RWPE2 (cell line): ENCODE measurements at regions not wholly inside any gene's neighbourhood (a gene's known extent, or its start where the extent isn't known, plus 50 kb on each side); places are given as distances from the start of the nearest gene placed in this dataset.

Source experiments
- ATAC-seq: fragments of 200-7000 bp; cut with Tn5 transposase; 3 replicates; pipeline ENCODE4 v1.9.1; 2021; ENCODE audit warnings: low read depth
- DNase-seq: peaks from one replicate; pipeline ENCODE4 v3.0.0-alpha.2; 2020; ENCODE audit warnings: low spot score
- H3K27ac ChIP-seq: fragments of 450-650 bp; 2 replicates; pipeline ENCODE4 v1.5.1; 2017; ENCODE audit warnings: mild to moderate bottlenecking; ENCODE audit not compliant: poor library complexity, severe bottlenecking
- H3K27me3 ChIP-seq: fragments of 250-450 bp; sonication (Bioruptor Pico); 2 replicates; pipeline ENCODE4 v1.5.1; 2021; ENCODE audit warnings: mild to moderate bottlenecking, moderate library complexity; ENCODE audit not compliant: insufficient read depth, poor library complexity, severe bottlenecking
- H3K36me3 ChIP-seq: fragments of 250-450 bp; sonication (Bioruptor Pico); 2 replicates; pipeline ENCODE4 v1.5.1; 2020; ENCODE audit warnings: low read depth, mild to moderate bottlenecking, moderate library complexity
- H3K4me1 ChIP-seq: fragments of 250-450 bp; sonication (Bioruptor Pico); 2 replicates; pipeline ENCODE4 v1.5.1; 2021; ENCODE audit warnings: mild to moderate bottlenecking, moderate library complexity; ENCODE audit not compliant: insufficient read depth, poor library complexity, severe bottlenecking
- H3K4me3 ChIP-seq: fragments of 250-450 bp; sonication (Bioruptor Pico); 2 replicates; pipeline ENCODE4 v1.5.1; 2021; ENCODE audit warnings: mild to moderate bottlenecking, moderate library complexity; ENCODE audit not compliant: severe bottlenecking
- H3K9me3 ChIP-seq: fragments of 250-450 bp; sonication (Bioruptor Pico); 2 replicates; pipeline ENCODE4 v1.5.1; 2021; ENCODE audit warnings: mild to moderate bottlenecking, moderate library complexity; ENCODE audit not compliant: severe bottlenecking
- CTCF ChIP-seq: fragments of 450-650 bp; IDR thresholded peaks from one replicate; pipeline ENCODE4 v1.5.1; 2017; ENCODE audit warnings: mild to moderate bottlenecking, moderate library complexity; ENCODE audit not compliant: poor library complexity, severe bottlenecking

- H3K4me1 ChIP-seq, result no peaks in the 10 kb centered on the region
- H3K27me3 ChIP-seq, result no peaks in the 10 kb centered on the region
- DNase-seq, result no peak
- H3K4me3 ChIP-seq, result no peak overlapping the region
- H3K9me3 ChIP-seq, result no peaks in the 10 kb centered on the region
- H3K27ac ChIP-seq, result no peak overlapping the region
- H3K36me3 ChIP-seq, result no peaks in the 10 kb centered on the region
- no peak for ATAC-seq
- no peak for TF ChIP-seq CTCF
These were observed 351.7 kb downstream of the TCERG1L start for GRCh38 chr10:130959752-130960195.

GRCh38 chr10:130960531-130960930 is 351.0 kb downstream of the TCERG1L start:
- no peak overlapping the region for H3K27ac ChIP-seq
- no peaks in the 10 kb centered on the region for H3K9me3 ChIP-seq
- no peak for DNase-seq
- H3K4me1 ChIP-seq, result no peaks in the 10 kb centered on the region
- no peaks in the 10 kb centered on the region for H3K36me3 ChIP-seq
- H3K4me3 ChIP-seq, result no peak overlapping the region
- ATAC-seq, result no peak
- no peaks in the 10 kb centered on the region for H3K27me3 ChIP-seq
- TF ChIP-seq CTCF, result no peak

GRCh38 chr10:130961506-130962239 is 349.8 kb downstream of the TCERG1L start:
- DNase-seq (no peak), ATAC-seq (no peak)
- no peak for TF ChIP-seq CTCF
- no peak overlapping the region for H3K27ac ChIP-seq
- H3K9me3 ChIP-seq, result peaks cover 6% of the 10 kb centered on the region
- no peaks in the 10 kb centered on the region for H3K36me3 ChIP-seq
- no peaks in the 10 kb centered on the region for H3K27me3 ChIP-seq
- H3K4me3 ChIP-seq, result no peak overlapping the region
- H3K4me1 ChIP-seq, result no peaks in the 10 kb centered on the region

DNA sequence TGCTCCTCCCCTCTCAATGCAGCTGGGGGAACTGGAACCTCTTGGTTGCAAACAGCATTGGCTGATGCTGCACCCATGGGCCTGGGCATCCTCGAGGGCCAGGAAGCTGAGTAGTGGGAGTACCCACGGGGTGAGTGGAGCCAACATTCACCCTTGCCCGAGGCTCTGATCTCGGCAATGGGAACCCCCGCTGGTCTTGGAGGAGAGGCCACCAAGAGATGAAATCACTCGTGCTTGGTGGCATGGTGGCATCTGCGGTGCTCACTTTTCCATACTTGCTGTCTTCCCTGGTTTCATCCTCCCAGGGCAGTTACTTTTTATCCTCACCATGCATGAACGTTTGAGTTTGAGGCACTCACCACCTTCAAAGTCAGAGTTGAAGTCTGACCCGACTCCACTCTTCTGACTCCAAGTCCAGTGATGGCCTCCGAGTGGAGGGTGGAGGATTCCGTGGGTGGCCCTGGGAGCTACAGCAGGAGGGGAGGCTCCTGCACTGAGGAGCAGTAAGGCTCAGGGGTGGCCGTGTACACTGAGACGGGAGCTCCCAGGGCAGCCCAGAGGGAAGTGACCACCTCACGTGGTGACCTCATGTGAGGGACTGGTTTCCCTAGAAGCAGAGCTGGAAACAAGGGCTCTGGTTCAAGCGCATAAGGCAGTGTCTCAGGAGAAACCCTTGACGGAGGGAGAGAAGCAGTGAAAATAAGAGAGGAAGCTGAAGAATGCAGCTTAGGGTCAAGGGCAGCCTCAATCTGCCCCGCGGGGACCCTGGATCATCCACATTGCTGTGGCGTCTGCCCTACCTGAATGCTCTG is 349.1 kb downstream of the TCERG1L start:
- no peak for ATAC-seq
- H3K27ac ChIP-seq, result no peak overlapping the region
- TF ChIP-seq CTCF, result no peak
- H3K4me1 ChIP-seq, result no peaks in the 10 kb centered on the region
- H3K4me3 ChIP-seq, result no peak overlapping the region
- peaks cover 6% of the 10 kb centered on the region for H3K9me3 ChIP-seq
- no peak for DNase-seq
- H3K36me3 ChIP-seq, result no peaks in the 10 kb centered on the region
- no peaks in the 10 kb centered on the region for H3K27me3 ChIP-seq

GRCh38 chr10:130963052-130963393 is 348.5 kb downstream of the TCERG1L start:
- TF ChIP-seq CTCF, result no peak
- Histone ChIP-seq H3K4me3 (no peak overlapping the region), H3K36me3 (no peaks in the 10 kb centered on the region), H3K9me3 (peaks cover 6% of the 10 kb centered on the region), H3K27me3 (no peaks in the 10 kb centered on the region), H3K27ac (no peak overlapping the region), H3K4me1 (no peaks in the 10 kb centered on the region)
- DNase-seq (no peak), ATAC-seq (no peak)
